Stomach (tissue), 8 donors: ENCODE measurements at regions not wholly inside any gene's neighbourhood (a gene's known extent, or its start where the extent isn't known, plus 50 kb on each side); places are given as distances from the start of the nearest gene placed in this dataset.
A peak's percentile ranks its signal among the peaks of the same experiment; 100 is the strongest.

ENCODE experiments used
- DNase-seq, 2 donors: peaks; one replicate each; pipeline versions ENCODE4 v3.0.0 to v3.0.0-alpha.2; 2013 to 2019
- H3K27ac ChIP-seq, 5 donors: fragments of 200-600 bp in 4 of 5; sonication (generic) in 4 of 5; one replicate each; pipeline ENCODE4 v1.5.1; 2013 to 2019; ENCODE audit warnings: mild to moderate bottlenecking in 1 of 5, moderate library complexity in 1 of 5
- H3K27me3 ChIP-seq, 3 donors: fragments of 200-600 bp; sonication (generic); one replicate each; pipeline ENCODE4 v1.5.1; 2017 to 2019; ENCODE audit warnings: mixed run types in 1 of 3
- H3K36me3 ChIP-seq, 4 donors: fragments of 200-600 bp; sonication (generic); 1 replicate in 3 of 4; 2 replicates in 1 of 4; pipeline ENCODE4 v1.5.1; 2016 to 2019
- H3K4me1 ChIP-seq, 4 donors: fragments of 200-600 bp; sonication (generic); one replicate each; pipeline ENCODE4 v1.5.1; 2016 to 2019
- H3K4me3 ChIP-seq, 4 donors: fragments of 200-600 bp; sonication (generic) in 3 of 4; one replicate each; pipeline ENCODE4 v1.5.1; 2016 to 2019; ENCODE audit warnings: mild to moderate bottlenecking in 1 of 4
- H3K9me3 ChIP-seq, 4 donors: fragments of 200-600 bp; sonication (generic); one replicate each; pipeline ENCODE4 v1.5.1; 2016 to 2019
- EP300 ChIP-seq: sonication (generic); formaldehyde crosslinking; IDR thresholded peaks from one replicate; pipeline ENCODE4 v1.6.1; 2017; ENCODE audit warnings: antibody characterized with exemption
- POLR2A ChIP-seq, 4 donors: fragments of 450-650 bp; IDR thresholded peaks; one replicate each; pipeline ENCODE4 v1.6.1; 2016; ENCODE audit warnings: antibody characterized with exemption in 4 of 4, control low read depth in 2 of 4, mild to moderate bottlenecking in 1 of 4, moderate library complexity in 1 of 4
- POLR2AphosphoS5 ChIP-seq, 3 donors: sonication (generic); formaldehyde crosslinking; IDR thresholded peaks; one replicate each; pipeline ENCODE4 v1.6.1; 2016; ENCODE audit warnings: antibody characterized with exemption in 3 of 3
- WGBS, 5 donors: extraction: QIAGEN DNeasy Blood & Tissue Kit in 3 of 5; methylation state at CpG; one replicate each; pipeline versions ENCODE4 v1.1.5 to v1.1.7; 2013 to 2018; 5-methylcytosine and 5-hydroxymethylcytosine counted together
- intact Hi-C: fragments of 100-400 bp; cut with DNase I; formaldehyde crosslinking; loops from one replicate; pipeline ENCODE4 v1.15.1; 2023; ENCODE audit warnings: low total_unique reads
- TF ChIP-seq, protein P1 (sequence below), 7 experiments: fragments of 450-650 bp in 4 of 7; fragments of 200-600 bp in 3 of 7; sonication (generic) in 3 of 7; IDR thresholded peaks; one replicate each; pipeline ENCODE4 v1.5.1; 2016 to 2019; ENCODE audit warnings: antibody characterized with exemption in 7 of 7, control low read depth in 2 of 7, mild to moderate bottlenecking in 1 of 7
- donor health status: healthy with polysubstance abuse.
- donor health status: Bipolar disorder and iron deficiency.
- donor health status: healthy.

GRCh38 chr2:122656403-122656802, 901.0 kb downstream of the TSN start:
- H3K4me3 ChIP-seq, result no peak overlapping the region
- peaks cover 0 to 10% (median 3%) of the 10 kb centered on the region in 3 donors for H3K27me3 ChIP-seq
- no peak overlapping the region for H3K27ac ChIP-seq
- H3K36me3 ChIP-seq, result no peaks in the 10 kb centered on the region
- intact Hi-C loops, result no loop called here
- H3K4me1 ChIP-seq, result peaks cover 0 to 7% (median 3%) of the 10 kb centered on the region in 4 donors
- no peaks in the 10 kb centered on the region for H3K9me3 ChIP-seq
- TF ChIP-seq POLR2A (IDR thresholded peaks at IDR 0.05) (no peak), EP300 (no peak), POLR2AphosphoS5 (IDR thresholded peaks at IDR 0.05) (no peak)
- TF ChIP-seq, protein P1, sequence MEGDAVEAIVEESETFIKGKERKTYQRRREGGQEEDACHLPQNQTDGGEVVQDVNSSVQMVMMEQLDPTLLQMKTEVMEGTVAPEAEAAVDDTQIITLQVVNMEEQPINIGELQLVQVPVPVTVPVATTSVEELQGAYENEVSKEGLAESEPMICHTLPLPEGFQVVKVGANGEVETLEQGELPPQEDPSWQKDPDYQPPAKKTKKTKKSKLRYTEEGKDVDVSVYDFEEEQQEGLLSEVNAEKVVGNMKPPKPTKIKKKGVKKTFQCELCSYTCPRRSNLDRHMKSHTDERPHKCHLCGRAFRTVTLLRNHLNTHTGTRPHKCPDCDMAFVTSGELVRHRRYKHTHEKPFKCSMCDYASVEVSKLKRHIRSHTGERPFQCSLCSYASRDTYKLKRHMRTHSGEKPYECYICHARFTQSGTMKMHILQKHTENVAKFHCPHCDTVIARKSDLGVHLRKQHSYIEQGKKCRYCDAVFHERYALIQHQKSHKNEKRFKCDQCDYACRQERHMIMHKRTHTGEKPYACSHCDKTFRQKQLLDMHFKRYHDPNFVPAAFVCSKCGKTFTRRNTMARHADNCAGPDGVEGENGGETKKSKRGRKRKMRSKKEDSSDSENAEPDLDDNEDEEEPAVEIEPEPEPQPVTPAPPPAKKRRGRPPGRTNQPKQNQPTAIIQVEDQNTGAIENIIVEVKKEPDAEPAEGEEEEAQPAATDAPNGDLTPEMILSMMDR (IDR thresholded peaks at IDR 0.05), result no peak
- DNase-seq, result no peak
- 74 to 84% (median 79%) methylated on average over 3 of the region's 3 CpGs for WGBS, 5 donors

DNA sequence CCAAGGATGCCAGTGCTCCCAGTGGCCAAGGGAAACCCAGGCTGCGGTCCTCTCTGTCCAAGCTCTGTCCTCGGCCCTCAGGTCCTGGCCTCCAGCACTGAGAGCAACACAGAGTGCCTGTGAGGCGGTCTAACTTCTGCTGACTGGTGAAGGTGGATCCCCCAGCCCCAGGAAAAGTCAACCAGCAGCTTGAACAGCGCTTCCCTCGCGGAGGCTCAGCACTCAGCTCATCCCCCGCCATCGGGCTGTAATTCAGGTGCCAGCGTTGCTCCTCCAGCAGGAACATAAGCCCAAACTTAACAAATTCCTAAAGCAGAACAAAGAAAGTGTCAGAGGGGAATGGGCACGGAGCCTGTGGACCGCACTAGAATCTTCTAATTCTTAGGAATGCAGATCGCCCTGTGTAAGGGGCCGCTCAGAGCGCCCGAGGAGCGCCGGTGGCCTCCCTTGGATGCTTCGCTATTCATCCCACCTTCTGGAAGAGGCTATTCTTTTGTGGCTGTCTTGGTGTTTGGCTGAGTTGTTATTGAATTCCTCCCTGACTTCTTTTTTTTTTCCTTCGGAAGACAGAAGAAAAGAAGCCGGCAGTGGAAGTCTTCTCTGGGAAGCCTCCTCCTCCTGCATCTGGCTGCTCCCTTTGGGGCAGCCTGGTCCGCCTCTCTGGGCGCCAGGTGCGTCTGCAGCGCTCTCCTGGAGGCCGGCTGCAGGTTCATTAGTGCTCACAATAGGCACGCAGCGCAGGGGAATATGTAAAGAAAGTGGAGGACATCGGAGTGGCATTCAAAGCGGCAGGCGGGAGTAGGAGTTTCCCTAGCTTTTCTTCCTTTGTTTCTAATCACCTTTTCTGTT, 905.6 kb downstream of the TSN start:
- 14 to 22% (median 17%) methylated on average over 29 to 30 of the region's 30 CpGs for WGBS, 5 donors
- Histone ChIP-seq H3K4me1 (peaks cover 0 to 8% (median 3%) of the 10 kb centered on the region in 4 donors), H3K27ac (no peak overlapping the region), H3K27me3 (peaks cover 0 to 13% (median 3%) of the 10 kb centered on the region in 3 donors), H3K4me3 (no peak overlapping the region), H3K9me3 (no peaks in the 10 kb centered on the region), H3K36me3 (no peaks in the 10 kb centered on the region)
- peak in 1 of 2 donors; percentile 36 for DNase-seq
- intact Hi-C loops, result no loop called here
- TF ChIP-seq POLR2AphosphoS5 (IDR thresholded peaks at IDR 0.05), result no peak
- TF ChIP-seq, protein P1 (IDR thresholded peaks at IDR 0.05), result no peak
- no peak for TF ChIP-seq POLR2A (IDR thresholded peaks at IDR 0.05)
- no peak for TF ChIP-seq EP300

DNA sequence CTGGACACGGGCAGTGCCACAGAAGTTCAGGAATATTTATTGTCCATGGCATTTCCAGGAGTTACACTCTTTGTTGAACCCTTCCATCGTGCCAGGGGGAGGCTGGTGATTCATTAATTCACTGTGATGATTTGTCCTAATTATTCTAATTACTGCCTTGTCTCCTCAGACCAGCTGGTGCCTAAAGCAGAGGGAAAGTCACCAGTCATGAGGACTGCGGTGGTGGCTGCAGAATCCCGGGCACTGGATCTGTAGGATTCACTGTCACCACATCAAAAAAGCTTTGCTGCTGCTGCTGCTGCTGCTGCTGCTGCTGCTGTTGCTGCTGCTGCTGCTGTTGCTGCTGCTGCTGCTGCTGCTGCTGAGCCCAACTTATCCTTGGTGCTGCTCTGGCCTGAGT, 908.2 kb downstream of the TSN start:
- Histone ChIP-seq H3K27me3 (peaks cover 0 to 13% (median 3%) of the 10 kb centered on the region in 3 donors), H3K4me3 (no peak overlapping the region), H3K27ac (no peak overlapping the region), H3K4me1 (peaks cover 0 to 8% (median 3%) of the 10 kb centered on the region in 4 donors), H3K9me3 (no peaks in the 10 kb centered on the region), H3K36me3 (no peaks in the 10 kb centered on the region)
- DNase-seq, result no peak
- intact Hi-C loops, result no loop called here
- TF ChIP-seq EP300 (no peak), POLR2AphosphoS5 (IDR thresholded peaks at IDR 0.05) (no peak), POLR2A (IDR thresholded peaks at IDR 0.05) (no peak)
- TF ChIP-seq, protein P1 (IDR thresholded peaks at IDR 0.05), result no peak
- 80 to 87% (median 85%) methylated on average over 4 of the region's 4 CpGs for WGBS, 5 donors

DNA sequence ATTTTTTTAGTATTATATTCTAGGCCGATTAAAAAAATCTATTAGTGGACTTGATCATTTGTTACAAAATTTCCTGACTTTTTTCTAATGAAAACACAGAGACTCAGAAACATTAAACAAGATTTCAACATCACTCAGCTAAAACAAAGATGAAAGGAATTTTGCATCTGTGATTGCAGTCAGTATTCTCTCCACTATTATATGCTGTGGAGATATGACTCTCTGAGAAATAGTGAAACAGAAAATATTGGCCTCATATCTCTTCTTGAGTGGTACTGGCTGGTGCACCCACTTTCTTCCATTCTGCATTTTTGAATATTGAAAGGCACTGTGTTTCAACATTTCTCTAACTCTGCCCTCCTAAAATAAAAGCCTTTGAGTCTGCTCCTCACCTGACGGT, 914.2 kb downstream of the TSN start:
- H3K9me3 ChIP-seq, result no peaks in the 10 kb centered on the region
- H3K4me3 ChIP-seq, result no peak overlapping the region
- H3K36me3 ChIP-seq, result no peaks in the 10 kb centered on the region
- no peaks in the 10 kb centered on the region for H3K4me1 ChIP-seq
- intact Hi-C loops, result no loop called here
- H3K27ac ChIP-seq, result no peak overlapping the region
- 88 to 94% (median 89%) methylated on average over 2 of the region's 2 CpGs for WGBS, 5 donors
- no peak for TF ChIP-seq POLR2AphosphoS5 (IDR thresholded peaks at IDR 0.05)
- no peak for DNase-seq
- H3K27me3 ChIP-seq, result no peaks in the 10 kb centered on the region

DNA sequence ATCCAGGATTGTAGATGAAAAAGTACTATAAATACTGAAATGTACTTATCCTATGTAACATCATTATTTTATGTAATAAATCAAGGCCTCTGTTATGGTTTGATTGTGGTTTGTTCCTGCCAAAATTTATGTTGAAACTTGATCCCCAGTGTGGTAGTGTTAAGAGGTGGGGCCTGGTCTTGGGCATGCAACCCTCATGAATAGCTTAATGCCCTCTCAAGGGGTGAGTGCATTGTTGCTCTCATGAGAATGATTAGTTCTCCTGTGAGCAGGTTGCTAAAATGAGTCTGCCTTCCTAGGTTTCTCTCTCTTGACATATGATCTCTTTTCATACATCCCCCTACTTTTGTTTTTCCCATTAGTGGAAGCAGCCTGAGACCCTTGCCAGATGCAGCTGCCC, 915.4 kb downstream of the TSN start:
- intact Hi-C loops, result no loop called here
- Histone ChIP-seq H3K4me3 (no peak overlapping the region), H3K36me3 (no peaks in the 10 kb centered on the region), H3K27ac (no peak overlapping the region), H3K27me3 (no peaks in the 10 kb centered on the region), H3K4me1 (no peaks in the 10 kb centered on the region), H3K9me3 (no peaks in the 10 kb centered on the region)
- DNase-seq, result no peak
- TF ChIP-seq EP300, result no peak
- TF ChIP-seq, protein P1 (IDR thresholded peaks at IDR 0.05), result no peak
- TF ChIP-seq POLR2AphosphoS5 (IDR thresholded peaks at IDR 0.05), result no peak
- no peak for TF ChIP-seq POLR2A (IDR thresholded peaks at IDR 0.05)
